ENCODE measurements at regions not wholly inside any gene's neighbourhood (a gene's known extent, or its start where the extent isn't known, plus 50 kb on each side); places are given as distances from the start of the nearest gene placed in this dataset.
"Not testable (repeated sequence)": the region's sequence is repeated elsewhere in the genome, so short reads cannot be mapped to it uniquely, and the experiment has no call there.

DNA sequence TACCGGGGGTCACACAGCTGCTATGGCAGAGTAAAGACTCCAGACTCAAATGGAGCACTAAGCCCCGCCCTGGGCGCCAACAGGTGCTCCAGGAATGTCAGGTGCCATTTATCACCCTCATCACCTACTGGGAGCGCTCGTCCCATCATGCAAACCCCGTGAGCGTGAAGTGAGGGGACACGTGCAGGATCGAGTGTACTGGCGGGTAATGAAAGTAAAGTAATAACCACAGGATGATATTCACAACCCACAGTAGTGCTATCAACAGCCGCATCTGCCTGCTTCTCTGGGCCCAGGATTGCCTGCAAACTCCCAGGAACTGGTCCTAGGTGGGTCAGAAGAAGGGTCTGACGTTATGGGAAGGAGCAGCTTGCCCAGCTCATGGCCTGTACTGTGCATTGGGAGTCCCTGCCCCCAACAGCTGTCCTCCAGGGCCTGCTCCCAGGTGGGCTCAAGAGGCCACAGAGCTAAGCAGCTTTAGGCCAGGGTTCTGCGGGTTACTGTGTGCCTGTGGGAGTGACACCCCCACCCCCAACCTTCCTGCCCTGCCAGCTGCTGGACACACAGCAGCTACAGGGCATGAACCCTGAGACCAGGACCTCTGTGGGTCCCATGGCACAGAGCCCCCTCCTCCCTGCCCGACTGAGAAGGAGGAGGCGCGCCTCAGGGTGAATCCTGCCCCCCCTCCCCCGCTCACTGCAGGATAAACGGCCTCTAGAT, 120.5 kb upstream of the SULF2 start:
- intact Hi-C loops (cut with DNase I) = no loop called here
- no peak for DNase-seq
- 79 to 82% (median 80%) methylated on average over 17 to 18 of the region's 18 CpGs for whole genome bisulfite sequencing, 4 donors

GRCh38 chr20:47903009-47903408, 117.7 kb upstream of the SULF2 start:
- peaks cover 0 to 11% (median 0%) of the 10 kb centered on the region in 9 donors for H3K27me3 ChIP-seq
- H3K36me3 ChIP-seq; H3K9me3 ChIP-seq; intact Hi-C loops (cut with DNase I); DNase-seq; H3K4me3 ChIP-seq; H3K4me1 ChIP-seq; ATAC-seq; H3K27ac ChIP-seq: not testable (repeated sequence)
- 61 to 73% (median 63%) methylated on average over 3 of the region's 3 CpGs for WGBS, 4 donors

More for the DNA sequence above, 120.5 kb upstream of the SULF2 start:
- Histone ChIP-seq H3K4me1 (no peaks in the 10 kb centered on the region), H3K4me3 (no peak overlapping the region), H3K27ac (no peak overlapping the region), H3K9me3 (no peaks in the 10 kb centered on the region), H3K36me3 (no peaks in the 10 kb centered on the region), H3K27me3 (peaks cover 0 to 19% (median 0%) of the 10 kb centered on the region in 9 donors)
- TF ChIP-seq, protein P1, sequence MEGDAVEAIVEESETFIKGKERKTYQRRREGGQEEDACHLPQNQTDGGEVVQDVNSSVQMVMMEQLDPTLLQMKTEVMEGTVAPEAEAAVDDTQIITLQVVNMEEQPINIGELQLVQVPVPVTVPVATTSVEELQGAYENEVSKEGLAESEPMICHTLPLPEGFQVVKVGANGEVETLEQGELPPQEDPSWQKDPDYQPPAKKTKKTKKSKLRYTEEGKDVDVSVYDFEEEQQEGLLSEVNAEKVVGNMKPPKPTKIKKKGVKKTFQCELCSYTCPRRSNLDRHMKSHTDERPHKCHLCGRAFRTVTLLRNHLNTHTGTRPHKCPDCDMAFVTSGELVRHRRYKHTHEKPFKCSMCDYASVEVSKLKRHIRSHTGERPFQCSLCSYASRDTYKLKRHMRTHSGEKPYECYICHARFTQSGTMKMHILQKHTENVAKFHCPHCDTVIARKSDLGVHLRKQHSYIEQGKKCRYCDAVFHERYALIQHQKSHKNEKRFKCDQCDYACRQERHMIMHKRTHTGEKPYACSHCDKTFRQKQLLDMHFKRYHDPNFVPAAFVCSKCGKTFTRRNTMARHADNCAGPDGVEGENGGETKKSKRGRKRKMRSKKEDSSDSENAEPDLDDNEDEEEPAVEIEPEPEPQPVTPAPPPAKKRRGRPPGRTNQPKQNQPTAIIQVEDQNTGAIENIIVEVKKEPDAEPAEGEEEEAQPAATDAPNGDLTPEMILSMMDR (IDR thresholded peaks at IDR 0.05) = no peak
- TF ChIP-seq POLR2A (IDR thresholded peaks at IDR 0.05) = no peak
- no peak for ATAC-seq

- not testable (repeated sequence) for H3K4me3 ChIP-seq, H3K27ac ChIP-seq, DNase-seq, H3K36me3 ChIP-seq, H3K9me3 ChIP-seq, H3K4me1 ChIP-seq, ATAC-seq, H3K27me3 ChIP-seq
- intact Hi-C loops (cut with DNase I) = loop anchor here in 9 of 10 donors (5.0 to 10.0 kb wide), 6 partner anchors 55 to 618 kb away; no protein-coding TSS in a partner anchor
- WGBS, 4 donors = no CpG with 5 or more reads among the region's 7 CpGs
Observed at GRCh38 chr20:47899313-47899712, 114.0 kb upstream of the SULF2 start.

DNA sequence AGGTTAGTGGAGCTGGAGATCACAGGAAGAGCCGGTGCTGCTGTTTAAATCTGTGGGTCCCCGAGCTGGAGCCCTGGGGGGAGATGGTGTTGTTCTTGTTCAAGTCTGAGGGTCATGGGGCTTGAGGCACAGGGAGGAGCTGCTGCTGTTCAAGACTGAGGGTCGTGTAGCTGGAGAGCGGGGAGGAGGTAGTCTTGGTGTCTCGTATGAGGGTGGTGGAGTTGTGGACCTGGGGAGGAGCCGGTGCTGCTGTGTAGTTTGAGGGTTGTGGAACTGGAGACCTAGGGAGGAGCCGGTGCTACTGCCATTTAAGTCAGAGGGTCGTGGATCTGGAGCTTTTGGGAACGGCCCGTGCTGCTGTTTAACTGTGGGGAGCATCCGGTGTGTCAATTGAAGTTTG, 112.2 kb upstream of the SULF2 start:
- no peak for DNase-seq
- no peak for ATAC-seq
- no peaks in the 10 kb centered on the region for H3K27me3 ChIP-seq
- WGBS, 4 donors = 85 to 90% (median 87%) methylated on average over 11 of the region's 11 CpGs
- no peaks in the 10 kb centered on the region for H3K36me3 ChIP-seq
- H3K27ac ChIP-seq = no peak overlapping the region
- H3K4me3 ChIP-seq = no peak overlapping the region
- no peaks in the 10 kb centered on the region for H3K9me3 ChIP-seq
- no peaks in the 10 kb centered on the region for H3K4me1 ChIP-seq
- intact Hi-C loops (cut with DNase I) = loop anchor here in 9 of 10 donors (5.0 to 10.0 kb wide), 6 partner anchors 53 to 620 kb away; no protein-coding TSS in a partner anchor
- TF ChIP-seq, protein P1 (IDR thresholded peaks at IDR 0.05) = no peak
- no peak for TF ChIP-seq POLR2A (IDR thresholded peaks at IDR 0.05)

DNA sequence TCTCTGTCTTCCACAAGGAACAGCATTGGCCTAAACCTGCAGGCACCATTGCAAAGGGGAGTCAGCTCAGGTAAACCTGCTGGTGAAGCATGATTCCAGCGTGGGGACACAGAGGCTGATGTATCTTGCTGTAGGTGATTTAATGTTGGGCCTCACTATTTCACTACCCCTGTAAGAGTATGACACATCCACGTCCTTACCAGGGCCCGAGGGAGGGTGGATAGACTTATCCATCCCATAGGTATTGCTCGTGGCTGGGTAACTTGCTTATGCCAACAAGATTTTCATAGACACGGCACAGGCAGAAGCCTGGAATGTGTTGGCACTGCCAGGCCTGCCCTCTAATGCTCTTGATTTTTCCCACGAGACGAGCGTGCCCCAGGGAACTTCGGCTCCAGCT, 107.4 kb upstream of the SULF2 start:
- not testable (repeated sequence) for H3K27me3 ChIP-seq, ATAC-seq, DNase-seq, H3K4me1 ChIP-seq, H3K36me3 ChIP-seq, H3K4me3 ChIP-seq, H3K9me3 ChIP-seq, H3K27ac ChIP-seq
- WGBS, 4 donors = 71 to 87% (median 84%) methylated on average over 2 to 5 of the region's 9 CpGs
- intact Hi-C loops (cut with DNase I) = loop anchor here in 7 of 10 donors (5.0 to 10.0 kb wide), 5 partner anchors 45 to 622 kb away; no protein-coding TSS in a partner anchor

GRCh38 chr20:47890708-47891107, 105.4 kb upstream of the SULF2 start:
- H3K36me3 ChIP-seq, H3K4me3 ChIP-seq, H3K27ac ChIP-seq, ATAC-seq, DNase-seq, H3K9me3 ChIP-seq, H3K4me1 ChIP-seq: not testable (repeated sequence)
- 88 to 100% (median 90%) methylated on average over 1 to 5 of the region's 5 CpGs for WGBS, 4 donors
- peaks cover 0 to 11% (median 2%) of the 10 kb centered on the region in 9 donors for H3K27me3 ChIP-seq
- intact Hi-C loops (cut with DNase I) = loop anchor here in 7 of 10 donors (5.0 to 10.0 kb wide), 5 partner anchors 43 to 624 kb away; no protein-coding TSS in a partner anchor

GRCh38 chr20:47889751-47890150, 104.5 kb upstream of the SULF2 start:
- peaks cover 0 to 11% (median 2%) of the 10 kb centered on the region in 9 donors for H3K27me3 ChIP-seq
- not testable (repeated sequence) for H3K9me3 ChIP-seq, H3K4me1 ChIP-seq, ATAC-seq, H3K36me3 ChIP-seq, H3K4me3 ChIP-seq, H3K27ac ChIP-seq, DNase-seq
- WGBS, 4 donors = 72 to 76% (median 74%) methylated on average over 11 to 12 of the region's 12 CpGs
- intact Hi-C loops (cut with DNase I) = loop anchor here in 7 of 10 donors (5.0 to 10.0 kb wide), 5 partner anchors 42 to 625 kb away; no protein-coding TSS in a partner anchor
